ENCODE measurements at regions not wholly inside any gene's neighbourhood (a gene's known extent, or its start where the extent isn't known, plus 50 kb on each side); places are given as distances from the start of the nearest gene placed in this dataset.

DNA sequence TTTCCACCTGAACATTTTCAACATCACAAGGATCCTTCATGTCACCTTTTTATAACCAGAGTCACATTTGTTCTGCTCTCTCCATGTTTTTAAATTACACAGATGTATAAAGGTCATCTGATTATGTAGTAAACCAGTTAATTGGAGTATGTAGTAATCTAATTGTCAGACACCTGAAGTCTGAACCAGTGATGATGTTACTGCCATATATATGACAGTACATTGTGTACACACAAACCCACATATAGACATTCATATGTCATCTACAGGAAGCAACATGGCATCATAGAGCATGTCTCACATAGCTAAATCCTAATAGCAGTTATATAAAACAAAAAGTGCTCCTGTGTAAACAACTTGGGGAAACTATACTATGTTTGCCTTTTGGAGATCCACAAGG is 95.9 kb upstream of the PRR23C start:
- TF ChIP-seq, protein P1, sequence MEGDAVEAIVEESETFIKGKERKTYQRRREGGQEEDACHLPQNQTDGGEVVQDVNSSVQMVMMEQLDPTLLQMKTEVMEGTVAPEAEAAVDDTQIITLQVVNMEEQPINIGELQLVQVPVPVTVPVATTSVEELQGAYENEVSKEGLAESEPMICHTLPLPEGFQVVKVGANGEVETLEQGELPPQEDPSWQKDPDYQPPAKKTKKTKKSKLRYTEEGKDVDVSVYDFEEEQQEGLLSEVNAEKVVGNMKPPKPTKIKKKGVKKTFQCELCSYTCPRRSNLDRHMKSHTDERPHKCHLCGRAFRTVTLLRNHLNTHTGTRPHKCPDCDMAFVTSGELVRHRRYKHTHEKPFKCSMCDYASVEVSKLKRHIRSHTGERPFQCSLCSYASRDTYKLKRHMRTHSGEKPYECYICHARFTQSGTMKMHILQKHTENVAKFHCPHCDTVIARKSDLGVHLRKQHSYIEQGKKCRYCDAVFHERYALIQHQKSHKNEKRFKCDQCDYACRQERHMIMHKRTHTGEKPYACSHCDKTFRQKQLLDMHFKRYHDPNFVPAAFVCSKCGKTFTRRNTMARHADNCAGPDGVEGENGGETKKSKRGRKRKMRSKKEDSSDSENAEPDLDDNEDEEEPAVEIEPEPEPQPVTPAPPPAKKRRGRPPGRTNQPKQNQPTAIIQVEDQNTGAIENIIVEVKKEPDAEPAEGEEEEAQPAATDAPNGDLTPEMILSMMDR (IDR thresholded peaks at IDR 0.05) = no peak
- TF ChIP-seq POLR2AphosphoS5 (IDR thresholded peaks at IDR 0.05) (no peak), POLR2A (IDR thresholded peaks at IDR 0.05) (no peak), EP300 (IDR thresholded peaks at IDR 0.05; ENCODE audit: low read depth) (no peak)
